ENCODE measurements at regions not wholly inside any gene's neighbourhood (a gene's known extent, or its start where the extent isn't known, plus 50 kb on each side); places are given as distances from the start of the nearest gene placed in this dataset.

DNA sequence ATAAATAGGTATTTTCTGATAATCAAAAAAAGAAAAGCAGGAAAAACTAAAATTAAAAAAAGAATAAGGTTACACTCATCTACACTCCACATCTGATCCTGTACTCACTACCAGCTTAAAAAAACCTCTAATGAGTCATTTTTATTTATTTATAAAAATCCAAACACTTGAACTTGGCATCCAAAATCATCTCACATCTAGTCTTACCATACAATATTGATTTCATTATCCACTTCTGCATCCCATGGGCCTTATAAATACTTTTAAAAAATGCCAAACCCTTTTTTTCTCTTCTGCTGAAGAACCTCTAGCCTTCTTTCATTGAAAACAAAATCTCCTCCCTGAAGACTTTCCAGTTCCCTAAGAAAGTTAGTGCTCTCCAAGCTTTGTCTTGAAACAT is 109.7 kb downstream of the TMTC3 start:
- Mint-ChIP-seq H3K9me3 (no peaks in the 10 kb centered on the region), H3K4me1 (no peaks in the 10 kb centered on the region)

DNA sequence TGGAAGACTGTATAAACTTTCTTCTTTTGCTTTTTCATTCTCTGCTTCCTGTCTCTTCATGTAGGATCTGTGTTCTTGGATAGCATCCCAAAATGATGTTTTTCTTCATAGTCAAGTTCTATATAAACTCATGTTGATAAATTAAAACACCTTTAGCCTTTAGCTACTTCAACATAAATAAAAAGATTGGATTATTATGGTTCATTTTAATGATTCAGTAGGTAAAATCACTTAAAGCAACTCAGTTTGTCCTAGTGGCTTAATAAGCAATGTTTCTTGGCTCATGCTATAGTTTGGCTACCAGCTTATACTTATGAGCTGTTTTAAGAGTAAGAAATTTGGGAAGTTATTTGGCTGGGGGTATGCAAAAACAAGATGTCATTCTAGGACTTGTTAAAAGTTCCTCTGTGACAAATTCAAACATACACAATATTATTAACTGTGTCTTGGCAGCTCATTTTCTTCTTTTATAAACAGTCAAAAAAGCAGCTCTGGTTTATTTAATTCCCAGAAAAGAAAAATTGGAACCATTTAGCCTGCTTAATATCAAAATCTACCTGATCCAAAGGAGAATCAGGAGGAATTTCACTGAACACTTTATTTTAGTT is 111.4 kb downstream of the TMTC3 start:
- TF ChIP-seq, protein P1, sequence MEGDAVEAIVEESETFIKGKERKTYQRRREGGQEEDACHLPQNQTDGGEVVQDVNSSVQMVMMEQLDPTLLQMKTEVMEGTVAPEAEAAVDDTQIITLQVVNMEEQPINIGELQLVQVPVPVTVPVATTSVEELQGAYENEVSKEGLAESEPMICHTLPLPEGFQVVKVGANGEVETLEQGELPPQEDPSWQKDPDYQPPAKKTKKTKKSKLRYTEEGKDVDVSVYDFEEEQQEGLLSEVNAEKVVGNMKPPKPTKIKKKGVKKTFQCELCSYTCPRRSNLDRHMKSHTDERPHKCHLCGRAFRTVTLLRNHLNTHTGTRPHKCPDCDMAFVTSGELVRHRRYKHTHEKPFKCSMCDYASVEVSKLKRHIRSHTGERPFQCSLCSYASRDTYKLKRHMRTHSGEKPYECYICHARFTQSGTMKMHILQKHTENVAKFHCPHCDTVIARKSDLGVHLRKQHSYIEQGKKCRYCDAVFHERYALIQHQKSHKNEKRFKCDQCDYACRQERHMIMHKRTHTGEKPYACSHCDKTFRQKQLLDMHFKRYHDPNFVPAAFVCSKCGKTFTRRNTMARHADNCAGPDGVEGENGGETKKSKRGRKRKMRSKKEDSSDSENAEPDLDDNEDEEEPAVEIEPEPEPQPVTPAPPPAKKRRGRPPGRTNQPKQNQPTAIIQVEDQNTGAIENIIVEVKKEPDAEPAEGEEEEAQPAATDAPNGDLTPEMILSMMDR (IDR thresholded peaks at IDR 0.05; ENCODE audit: unreplicated experiment), result no peak
- Mint-ChIP-seq H3K27me3 (ENCODE audit: low read depth) (no peaks in the 10 kb centered on the region), H3K9me3 (no peaks in the 10 kb centered on the region), H3K4me1 (no peaks in the 10 kb centered on the region), H3K36me3 (no peaks in the 10 kb centered on the region), H3K27ac (no peak overlapping the region), H3K4me3 (no peak overlapping the region)
- DNase-seq (ENCODE audit: low spot score in 2 of 2, unreplicated experiment in 2 of 2), result no peak

More for the DNA sequence above, 109.7 kb downstream of the TMTC3 start:
- Mint-ChIP-seq H3K27ac (no peak overlapping the region), H3K4me3 (no peak overlapping the region), H3K27me3 (ENCODE audit: low read depth) (no peaks in the 10 kb centered on the region), H3K36me3 (no peaks in the 10 kb centered on the region)
- TF ChIP-seq, protein P1 (IDR thresholded peaks at IDR 0.05; ENCODE audit: unreplicated experiment), result no peak
- no peak for DNase-seq (ENCODE audit: low spot score in 2 of 2, unreplicated experiment in 2 of 2)

DNA sequence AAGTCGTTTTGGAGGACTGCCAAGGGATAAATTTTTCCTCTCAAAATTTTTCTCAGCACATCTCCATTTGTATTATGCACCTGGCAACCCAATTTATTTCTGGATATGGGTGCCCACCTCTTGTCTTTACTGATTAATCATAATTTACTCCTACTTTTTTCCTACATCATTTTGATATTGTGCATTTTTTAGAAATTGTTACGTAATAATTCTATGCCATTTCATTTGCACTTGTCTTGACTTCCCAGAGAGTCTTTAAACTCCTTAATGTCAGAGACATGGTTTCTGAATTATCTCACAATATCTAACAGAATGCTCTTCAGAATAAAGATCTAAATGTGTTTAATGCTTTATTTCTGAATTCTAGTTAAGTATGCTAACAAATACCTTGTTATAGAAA is 113.1 kb downstream of the TMTC3 start:
- no peaks in the 10 kb centered on the region for H3K27me3 Mint-ChIP-seq (ENCODE audit: low read depth)
- H3K9me3 Mint-ChIP-seq, result no peaks in the 10 kb centered on the region
- no peak for DNase-seq (ENCODE audit: low spot score in 2 of 2, unreplicated experiment in 2 of 2)
- H3K4me3 Mint-ChIP-seq, result no peak overlapping the region
- H3K27ac Mint-ChIP-seq, result no peak overlapping the region
- TF ChIP-seq, protein P1 (IDR thresholded peaks at IDR 0.05; ENCODE audit: unreplicated experiment), result no peak
- no peaks in the 10 kb centered on the region for H3K4me1 Mint-ChIP-seq
- no peaks in the 10 kb centered on the region for H3K36me3 Mint-ChIP-seq

DNA sequence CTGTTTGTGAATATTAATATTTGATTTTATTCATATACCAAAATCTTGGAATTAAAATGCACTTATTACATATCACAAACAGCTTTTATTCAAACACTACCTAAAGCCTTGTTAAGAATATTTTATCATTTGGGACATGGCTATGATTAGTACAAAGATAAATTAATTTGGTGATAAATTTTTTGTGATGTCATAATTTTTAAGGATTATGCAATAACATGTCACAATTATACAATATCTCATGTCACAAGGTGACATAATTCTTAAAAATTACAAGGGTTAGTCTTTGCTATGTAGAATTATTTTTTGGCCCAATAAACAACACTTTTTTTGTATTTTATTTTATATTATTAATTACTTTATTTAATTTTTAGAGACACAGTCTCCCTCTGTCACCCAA is 113.7 kb downstream of the TMTC3 start:
- Mint-ChIP-seq H3K4me3 (no peak overlapping the region), H3K36me3 (no peaks in the 10 kb centered on the region), H3K4me1 (no peaks in the 10 kb centered on the region), H3K27ac (no peak overlapping the region), H3K9me3 (no peaks in the 10 kb centered on the region), H3K27me3 (ENCODE audit: low read depth) (no peaks in the 10 kb centered on the region)
- DNase-seq (ENCODE audit: low spot score in 2 of 2, unreplicated experiment in 2 of 2), result no peak
- TF ChIP-seq, protein P1 (IDR thresholded peaks at IDR 0.05; ENCODE audit: unreplicated experiment), result no peak

DNA sequence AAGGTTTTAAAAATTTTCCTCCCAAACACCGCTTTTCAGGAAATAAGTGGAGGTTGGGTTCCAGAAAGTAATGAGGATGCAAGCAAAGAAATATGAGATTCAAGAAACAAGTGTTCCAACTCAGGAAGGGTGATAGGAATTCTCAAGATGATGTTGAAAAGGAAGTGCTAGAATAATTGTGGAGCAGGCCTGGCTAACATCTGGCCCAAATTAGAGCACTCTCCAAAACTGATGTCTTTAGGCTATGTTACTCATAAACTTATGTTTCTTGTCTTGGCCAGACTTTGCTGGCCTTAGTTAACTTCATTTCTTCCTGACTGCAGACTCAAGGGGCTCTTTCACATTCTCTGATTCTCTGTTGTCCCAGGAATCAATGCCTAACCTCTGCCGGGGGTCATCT is 116.3 kb downstream of the TMTC3 start:
- DNase-seq (ENCODE audit: low spot score in 2 of 2, unreplicated experiment in 2 of 2), result no peak
- Mint-ChIP-seq H3K4me3 (no peak overlapping the region), H3K27ac (no peak overlapping the region), H3K27me3 (ENCODE audit: low read depth) (no peaks in the 10 kb centered on the region), H3K36me3 (no peaks in the 10 kb centered on the region), H3K9me3 (no peaks in the 10 kb centered on the region), H3K4me1 (no peaks in the 10 kb centered on the region)
- TF ChIP-seq, protein P1 (IDR thresholded peaks at IDR 0.05; ENCODE audit: unreplicated experiment), result no peak
